Panc1 (cell line): ENCODE measurements at regions not wholly inside any gene's neighbourhood (a gene's known extent, or its start where the extent isn't known, plus 50 kb on each side); places are given as distances from the start of the nearest gene placed in this dataset.

Source experiments
- ATAC-seq: fragments of 200-7000 bp; cut with Tn5 transposase; 2 replicates; pipeline ENCODE4 v1.9.1; 2020; ENCODE audit warnings: mild to moderate bottlenecking, moderate library complexity
- BruUV-seq: library from RNA; stranded (reverse); fragments of 400-500 nt; replicated peaks from 2 replicates; lab custom pipeline; 2021; lab: Mats Ljungman, UMichigan
- CTCF ChIA-PET: fragments of 300-600 bp; sonication (Branson Sonifier 250); formaldehyde crosslinking; loops from one replicate; lab custom pipeline; 2022; ENCODE audit warnings: antibody characterized with exemption; lab: Charles Lee
- POLR2A ChIA-PET: fragments of 300-600 bp; sonication (Branson Sonifier 250); formaldehyde crosslinking; loops from one replicate; lab custom pipeline; 2022; ENCODE audit warnings: antibody characterized with exemption; lab: Charles Lee
- DNase-seq: peaks from one replicate; pipeline ENCODE4 v3.0.0-alpha.2; 2010; ENCODE audit warnings: low read depth, low spot score
- H3K27ac ChIP-seq: 2 replicates; pipeline ENCODE4 v1.5.1; 2011; ENCODE audit warnings: mild to moderate bottlenecking, low read length, inconsistent platforms
- H3K27me3 ChIP-seq: fragments of 200-500 bp; sonication (Bioruptor generic); 2 replicates; pipeline ENCODE4 v1.6.0; 2014; ENCODE audit warnings: low read length, inconsistent platforms; ENCODE audit not compliant: control insufficient read depth, insufficient read depth
- H3K36me3 ChIP-seq: fragments of 200-500 bp; sonication (Bioruptor generic); 2 replicates; pipeline ENCODE4 v1.5.1; 2014; ENCODE audit warnings: inconsistent platforms, mild to moderate bottlenecking, low read length, moderate library complexity; ENCODE audit not compliant: control insufficient read depth, insufficient read depth
- H3K4me1 ChIP-seq: 2 replicates; pipeline ENCODE4 v1.5.1; 2011; ENCODE audit warnings: inconsistent platforms, mild to moderate bottlenecking, low read length, moderate library complexity; ENCODE audit not compliant: control insufficient read depth, insufficient read depth
- H3K4me3 ChIP-seq, 2 experiments: 2 replicates each; pipeline ENCODE4 v1.5.1; 2011 to 2012; ENCODE audit warnings: low read depth in 2 of 2, low read length in 2 of 2, mild to moderate bottlenecking in 2 of 2, inconsistent platforms in 1 of 2, moderate library complexity in 1 of 2
- H3K9me3 ChIP-seq: fragments of 200-500 bp; sonication (Bioruptor generic); 2 replicates; pipeline ENCODE4 v1.5.1; 2014; ENCODE audit warnings: low read depth, mild to moderate bottlenecking, inconsistent platforms, low read length, moderate library complexity; ENCODE audit not compliant: control insufficient read depth, insufficient read depth
- POLR2AphosphoS5 ChIP-seq: IDR thresholded peaks from 2 replicates; pipeline ENCODE4 v1.6.1; 2012; ENCODE audit warnings: mild to moderate bottlenecking, low read depth, low read length, moderate library complexity
- REST ChIP-seq, 2 experiments: IDR thresholded peaks; 2 replicates each; pipeline ENCODE4 v1.6.1; 2011 to 2012; ENCODE audit warnings: low read depth in 2 of 2, control low read depth in 1 of 2, low read length in 1 of 2, mild to moderate bottlenecking in 1 of 2, moderate library complexity in 1 of 2; ENCODE audit not compliant: insufficient read depth in 1 of 2
- SIN3A ChIP-seq: IDR thresholded peaks from 2 replicates; pipeline ENCODE4 v1.6.1; 2012; ENCODE audit warnings: low read depth, mild to moderate bottlenecking, low read length, moderate library complexity, borderline replicate concordance; ENCODE audit not compliant: insufficient read depth
- TCF7L2 ChIP-seq: IDR thresholded peaks from 2 replicates; pipeline ENCODE4 v1.6.1; 2011; ENCODE audit warnings: mild to moderate bottlenecking, low read depth, low read length, inconsistent platforms
- in situ Hi-C: cut with HindIII; loops from 2 replicates; pipeline ENCODE4 v1.10.0; 2016; ENCODE audit warnings: low sequenced_read_pairs, low pct_unique_long_range_greater_than_20kb
- intact Hi-C: fragments of 100-400 bp; cut with micrococcal nuclease; formaldehyde crosslinking; loops from one replicate; pipeline ENCODE4 v1.10.0; 2022; ENCODE audit not compliant: unreplicated experiment
- TF ChIP-seq, protein P1 (sequence below): fragments of 450-650 bp; IDR thresholded peaks from 2 replicates; pipeline ENCODE4 v1.5.1; 2017; ENCODE audit warnings: mild to moderate bottlenecking

GRCh38 chr4:156015781-156016180 lies 62.1 kb upstream of the CTSO start:
- ATAC-seq = no peak
- Histone ChIP-seq H3K27ac (no peak overlapping the region), H3K9me3 (no peaks in the 10 kb centered on the region), H3K4me1 (no peaks in the 10 kb centered on the region), H3K36me3 (no peaks in the 10 kb centered on the region; the same call in 1 of the 2 replicates), H3K27me3 (no peaks in the 10 kb centered on the region), H3K4me3 (no peak overlapping the region)
- BruUV-seq = no TSS peak
- intact Hi-C loops = no loop called here
- TF ChIP-seq, protein P1, sequence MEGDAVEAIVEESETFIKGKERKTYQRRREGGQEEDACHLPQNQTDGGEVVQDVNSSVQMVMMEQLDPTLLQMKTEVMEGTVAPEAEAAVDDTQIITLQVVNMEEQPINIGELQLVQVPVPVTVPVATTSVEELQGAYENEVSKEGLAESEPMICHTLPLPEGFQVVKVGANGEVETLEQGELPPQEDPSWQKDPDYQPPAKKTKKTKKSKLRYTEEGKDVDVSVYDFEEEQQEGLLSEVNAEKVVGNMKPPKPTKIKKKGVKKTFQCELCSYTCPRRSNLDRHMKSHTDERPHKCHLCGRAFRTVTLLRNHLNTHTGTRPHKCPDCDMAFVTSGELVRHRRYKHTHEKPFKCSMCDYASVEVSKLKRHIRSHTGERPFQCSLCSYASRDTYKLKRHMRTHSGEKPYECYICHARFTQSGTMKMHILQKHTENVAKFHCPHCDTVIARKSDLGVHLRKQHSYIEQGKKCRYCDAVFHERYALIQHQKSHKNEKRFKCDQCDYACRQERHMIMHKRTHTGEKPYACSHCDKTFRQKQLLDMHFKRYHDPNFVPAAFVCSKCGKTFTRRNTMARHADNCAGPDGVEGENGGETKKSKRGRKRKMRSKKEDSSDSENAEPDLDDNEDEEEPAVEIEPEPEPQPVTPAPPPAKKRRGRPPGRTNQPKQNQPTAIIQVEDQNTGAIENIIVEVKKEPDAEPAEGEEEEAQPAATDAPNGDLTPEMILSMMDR = no peak
- no peak for TF ChIP-seq REST (IDR thresholded peaks at IDR 0.05; ENCODE audit: insufficient read depth in 1 of 2, low read depth in 2 of 2, low read length in 1 of 2)
- TF ChIP-seq TCF7L2 = no peak
- TF ChIP-seq SIN3A = no peak
- no peak for TF ChIP-seq POLR2AphosphoS5
- ChIA-PET CTCF (no interaction called here), POLR2A (no interaction called here)
- in situ Hi-C loops = no loop called here
- DNase-seq = no peak

GRCh38 chr4:156006192-156006591 lies 52.5 kb upstream of the CTSO start:
- POLR2A ChIA-PET = no interaction called here

More at GRCh38 chr4:156006192-156006591, 52.5 kb upstream of the CTSO start:
- TF ChIP-seq, protein P1 = no peak
- TF ChIP-seq TCF7L2 = no peak
- no peak for TF ChIP-seq SIN3A
- no peak for TF ChIP-seq REST (IDR thresholded peaks at IDR 0.05; ENCODE audit: insufficient read depth in 1 of 2, low read depth in 2 of 2, low read length in 1 of 2)
- no peak for TF ChIP-seq POLR2AphosphoS5
- ATAC-seq (no peak), DNase-seq (no peak)
- no peaks in the 10 kb centered on the region for H3K36me3 ChIP-seq
- in situ Hi-C loops = no loop called here
- H3K4me1 ChIP-seq = no peaks in the 10 kb centered on the region
- BruUV-seq = no TSS peak
- no peaks in the 10 kb centered on the region for H3K27me3 ChIP-seq
- H3K9me3 ChIP-seq = no peaks in the 10 kb centered on the region
- H3K4me3 ChIP-seq = no peak overlapping the region
- H3K27ac ChIP-seq = no peak overlapping the region
- intact Hi-C loops = no loop called here
- CTCF ChIA-PET = no interaction called here
